ENCODE measurements at regions not wholly inside any gene's neighbourhood (a gene's known extent, or its start where the extent isn't known, plus 50 kb on each side); places are given as distances from the start of the nearest gene placed in this dataset.

DNA sequence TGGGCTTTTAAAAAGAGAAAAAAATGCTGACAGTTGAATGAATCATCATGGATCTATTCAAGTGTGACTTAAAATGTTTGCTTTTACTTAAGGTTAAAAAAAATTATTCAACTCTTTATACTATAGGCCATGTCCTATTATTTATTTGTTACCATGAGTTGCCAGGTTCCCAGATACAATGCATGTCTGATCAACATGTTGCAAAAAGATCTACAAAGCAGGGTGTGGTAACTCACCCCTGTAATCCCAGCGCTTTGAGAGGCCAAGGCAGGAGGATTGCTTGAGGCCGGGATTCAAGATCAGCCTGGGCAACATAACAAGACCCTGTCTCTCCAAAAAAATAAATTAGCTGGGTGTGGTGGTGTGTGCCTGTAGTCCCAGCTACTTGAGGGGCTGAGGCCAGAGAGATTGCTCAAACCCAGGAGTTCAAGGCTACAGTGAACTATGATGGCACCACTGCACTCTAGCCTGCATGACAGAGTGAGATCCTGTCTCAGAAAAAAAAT, 460.8 kb downstream of the BCAT1 start:
- H3K27me3 ChIP-seq, result no peaks in the 10 kb centered on the region
- DNase-seq, result no peak
- no peaks in the 10 kb centered on the region for H3K36me3 ChIP-seq (ENCODE audit: low read depth, missing control alignments)
- no peaks in the 10 kb centered on the region for H3K9me3 ChIP-seq
- H3K27ac ChIP-seq, result no peak overlapping the region
- TF ChIP-seq, protein P1, sequence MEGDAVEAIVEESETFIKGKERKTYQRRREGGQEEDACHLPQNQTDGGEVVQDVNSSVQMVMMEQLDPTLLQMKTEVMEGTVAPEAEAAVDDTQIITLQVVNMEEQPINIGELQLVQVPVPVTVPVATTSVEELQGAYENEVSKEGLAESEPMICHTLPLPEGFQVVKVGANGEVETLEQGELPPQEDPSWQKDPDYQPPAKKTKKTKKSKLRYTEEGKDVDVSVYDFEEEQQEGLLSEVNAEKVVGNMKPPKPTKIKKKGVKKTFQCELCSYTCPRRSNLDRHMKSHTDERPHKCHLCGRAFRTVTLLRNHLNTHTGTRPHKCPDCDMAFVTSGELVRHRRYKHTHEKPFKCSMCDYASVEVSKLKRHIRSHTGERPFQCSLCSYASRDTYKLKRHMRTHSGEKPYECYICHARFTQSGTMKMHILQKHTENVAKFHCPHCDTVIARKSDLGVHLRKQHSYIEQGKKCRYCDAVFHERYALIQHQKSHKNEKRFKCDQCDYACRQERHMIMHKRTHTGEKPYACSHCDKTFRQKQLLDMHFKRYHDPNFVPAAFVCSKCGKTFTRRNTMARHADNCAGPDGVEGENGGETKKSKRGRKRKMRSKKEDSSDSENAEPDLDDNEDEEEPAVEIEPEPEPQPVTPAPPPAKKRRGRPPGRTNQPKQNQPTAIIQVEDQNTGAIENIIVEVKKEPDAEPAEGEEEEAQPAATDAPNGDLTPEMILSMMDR (IDR thresholded peaks at IDR 0.05), result no peak
- no peak for TF ChIP-seq POLR2A (IDR thresholded peaks at IDR 0.05)
- no peak overlapping the region for H3K4me3 ChIP-seq
- intact Hi-C loops (cut with DNase I; ENCODE audit: low total_unique reads), result no loop called here
- H3K4me1 ChIP-seq, result no peaks in the 10 kb centered on the region
- WGBS, 2 donors, result 92 to 94% methylated on average over 2 of the region's 2 CpGs

DNA sequence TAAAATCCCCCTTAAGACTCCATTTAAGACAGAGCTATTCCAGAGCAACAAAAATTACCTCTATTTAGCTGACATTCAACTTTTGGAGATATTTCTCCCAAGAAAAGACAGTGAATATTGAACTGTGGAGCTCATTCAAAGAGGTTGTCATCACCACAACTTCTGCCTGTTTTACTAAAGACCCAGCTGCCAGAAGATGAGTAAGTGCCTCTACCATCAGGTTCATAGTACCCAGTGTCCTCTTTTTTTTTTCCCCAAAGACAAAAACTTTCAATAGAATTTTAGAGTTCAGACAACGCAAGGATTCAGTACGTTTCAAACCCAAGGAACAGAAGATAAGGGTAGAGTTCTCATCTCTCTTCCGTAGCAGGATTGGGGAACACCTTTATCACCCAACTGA, 461.3 kb downstream of the BCAT1 start:
- no peak overlapping the region for H3K27ac ChIP-seq
- TF ChIP-seq POLR2A (IDR thresholded peaks at IDR 0.05), result no peak
- TF ChIP-seq, protein P1 (IDR thresholded peaks at IDR 0.05), result no peak
- DNase-seq, result no peak
- no peaks in the 10 kb centered on the region for H3K9me3 ChIP-seq
- H3K27me3 ChIP-seq, result no peaks in the 10 kb centered on the region
- intact Hi-C loops (cut with DNase I; ENCODE audit: low total_unique reads), result no loop called here
- 73 to 79% methylated on average over 3 of the region's 3 CpGs for WGBS, 2 donors
- H3K36me3 ChIP-seq (ENCODE audit: low read depth, missing control alignments), result no peaks in the 10 kb centered on the region
- H3K4me3 ChIP-seq, result no peak overlapping the region
- H3K4me1 ChIP-seq, result no peaks in the 10 kb centered on the region

DNA sequence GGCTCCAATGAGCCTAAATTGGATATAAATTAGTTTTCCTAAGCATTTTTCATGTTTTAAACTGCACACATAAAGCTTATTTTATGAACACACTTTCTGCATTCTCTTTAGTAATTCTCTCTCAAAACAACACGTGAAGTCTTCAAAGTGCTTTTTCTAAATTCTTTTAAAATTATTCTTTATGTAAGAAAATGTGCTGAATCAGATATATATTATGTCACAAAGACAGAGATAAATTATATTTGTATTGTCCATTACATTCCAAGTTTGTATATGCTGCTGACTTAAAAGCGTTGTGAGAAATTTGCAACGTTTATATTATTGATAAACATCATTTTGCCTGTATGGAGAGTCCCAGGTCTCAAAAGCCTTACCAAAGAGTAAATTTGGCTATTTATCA, 465.2 kb downstream of the BCAT1 start:
- no peaks in the 10 kb centered on the region for H3K9me3 ChIP-seq
- no peak overlapping the region for H3K27ac ChIP-seq
- H3K4me1 ChIP-seq, result no peaks in the 10 kb centered on the region
- H3K4me3 ChIP-seq, result no peak overlapping the region
- TF ChIP-seq, protein P1 (IDR thresholded peaks at IDR 0.05), result no peak
- no peak for TF ChIP-seq POLR2A (IDR thresholded peaks at IDR 0.05)
- 82 to 85% methylated on average over 3 of the region's 3 CpGs for WGBS, 2 donors
- intact Hi-C loops (cut with DNase I; ENCODE audit: low total_unique reads), result no loop called here
- no peaks in the 10 kb centered on the region for H3K27me3 ChIP-seq
- no peak for DNase-seq
- H3K36me3 ChIP-seq (ENCODE audit: low read depth, missing control alignments), result no peaks in the 10 kb centered on the region

DNA sequence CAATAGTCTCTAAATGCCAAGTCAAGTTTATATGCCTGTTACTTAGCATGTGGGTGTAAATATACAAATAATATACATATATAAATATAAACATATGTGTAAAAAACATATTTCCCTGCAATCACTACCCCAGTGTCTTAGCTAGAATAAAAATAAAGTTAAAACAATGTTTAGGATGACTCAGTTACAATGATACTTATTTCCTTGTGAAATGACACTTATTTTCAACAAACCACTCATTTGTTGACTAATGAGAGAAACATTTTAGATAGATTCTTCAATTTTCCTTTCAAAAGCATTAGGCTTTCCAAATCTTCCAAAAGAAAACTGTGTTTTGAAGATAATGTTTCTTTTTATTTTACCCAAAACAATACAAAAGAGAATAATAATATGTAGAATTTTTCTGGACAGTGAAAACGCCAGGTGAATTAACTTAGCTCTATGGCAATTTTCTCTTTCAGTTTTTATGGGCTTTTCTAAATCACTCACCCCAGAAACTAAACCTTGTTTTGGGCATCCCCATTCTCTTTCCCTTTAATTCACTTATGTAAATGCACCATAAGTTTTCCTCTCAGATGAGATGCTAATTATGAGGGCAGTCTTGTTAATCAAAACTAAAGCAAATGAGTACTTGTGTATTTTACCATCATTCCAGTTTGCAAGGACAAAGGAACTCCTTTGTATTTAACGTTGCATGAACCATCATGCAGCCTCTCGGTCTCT, 465.9 kb downstream of the BCAT1 start:
- no peaks in the 10 kb centered on the region for H3K27me3 ChIP-seq
- no peak for TF ChIP-seq POLR2A (IDR thresholded peaks at IDR 0.05)
- TF ChIP-seq, protein P1 (IDR thresholded peaks at IDR 0.05), result no peak
- intact Hi-C loops (cut with DNase I; ENCODE audit: low total_unique reads), result no loop called here
- H3K4me3 ChIP-seq, result no peak overlapping the region
- no peak for DNase-seq
- no peaks in the 10 kb centered on the region for H3K9me3 ChIP-seq
- H3K4me1 ChIP-seq, result no peaks in the 10 kb centered on the region
- 80 to 83% methylated on average over 3 of the region's 3 CpGs for WGBS, 2 donors
- H3K27ac ChIP-seq, result no peak overlapping the region
- H3K36me3 ChIP-seq (ENCODE audit: low read depth, missing control alignments), result no peaks in the 10 kb centered on the region

DNA sequence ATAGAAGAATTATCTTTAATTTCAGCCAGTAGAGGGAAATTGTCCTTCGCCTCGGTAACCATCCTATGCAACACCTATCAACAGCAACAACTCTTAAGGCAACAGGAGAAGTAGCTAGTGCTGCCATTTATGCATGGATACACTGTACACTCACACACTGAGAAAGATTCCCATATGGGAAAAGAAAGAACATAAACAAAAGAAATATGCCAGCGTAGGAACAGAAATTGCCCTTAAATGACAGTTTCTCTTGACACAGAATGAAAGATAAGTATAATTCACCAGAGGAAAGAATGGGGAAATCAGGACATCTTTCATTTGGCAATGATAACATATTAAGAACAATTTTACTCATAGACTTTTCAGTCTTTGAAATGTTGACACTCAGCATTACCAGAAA, 466.9 kb downstream of the BCAT1 start:
- H3K4me1 ChIP-seq, result no peaks in the 10 kb centered on the region
- no peak for TF ChIP-seq POLR2A (IDR thresholded peaks at IDR 0.05)
- TF ChIP-seq, protein P1 (IDR thresholded peaks at IDR 0.05), result no peak
- H3K4me3 ChIP-seq, result no peak overlapping the region
- no peaks in the 10 kb centered on the region for H3K36me3 ChIP-seq (ENCODE audit: low read depth, missing control alignments)
- H3K27me3 ChIP-seq, result no peaks in the 10 kb centered on the region
- no peak for DNase-seq
- no peaks in the 10 kb centered on the region for H3K9me3 ChIP-seq
- H3K27ac ChIP-seq, result no peak overlapping the region
- intact Hi-C loops (cut with DNase I; ENCODE audit: low total_unique reads), result no loop called here
- WGBS, 2 donors, result 95 to 96% methylated on average over 3 of the region's 3 CpGs
